Endometrial microvascular endothelial cells (primary cell): ENCODE measurements at regions not wholly inside any gene's neighbourhood (a gene's known extent, or its start where the extent isn't known, plus 50 kb on each side); places are given as distances from the start of the nearest gene placed in this dataset.
"Not testable (repeated sequence)": the region's sequence is repeated elsewhere in the genome, so short reads cannot be mapped to it uniquely, and the experiment has no call there.

ENCODE experiments used
- in situ Hi-C: cut with HindIII; loops from 2 replicates; pipeline ENCODE4 v1.10.0; 2017; ENCODE audit warnings: low sequenced_read_pairs, low pct_unique_long_range_greater_than_20kb; ENCODE audit errors: inconsistent ontology term

- in situ Hi-C loops, result no loop called here
Observed at GRCh38 chr5:92629000-92629399, 952.0 kb downstream of the NR2F1-AS1 start.

GRCh38 chr5:92627186-92627585 lies 953.8 kb downstream of the NR2F1-AS1 start:
- in situ Hi-C loops, result no loop called here

GRCh38 chr5:92616085-92616484 lies 964.9 kb downstream of the NR2F1-AS1 start:
- in situ Hi-C loops, result no loop called here

GRCh38 chr5:92613546-92613945 lies 967.5 kb downstream of the NR2F1-AS1 start:
- in situ Hi-C loops, result no loop called here

- in situ Hi-C loops, result not testable (repeated sequence)
Observed at GRCh38 chr5:92610435-92610834, 970.6 kb downstream of the NR2F1-AS1 start.

GRCh38 chr5:92605591-92605990 lies 975.4 kb downstream of the NR2F1-AS1 start:
- in situ Hi-C loops, result no loop called here

- in situ Hi-C loops, result no loop called here
Observed at GRCh38 chr5:92599217-92599810, 981.7 kb downstream of the NR2F1-AS1 start.

GRCh38 chr5:92594031-92594430 lies 987.0 kb downstream of the NR2F1-AS1 start:
- in situ Hi-C loops, result no loop called here

- in situ Hi-C loops, result no loop called here
Observed at GRCh38 chr5:92588876-92589275, 992.1 kb downstream of the NR2F1-AS1 start.

GRCh38 chr5:92581690-92582089 lies 999.3 kb downstream of the NR2F1-AS1 start:
- in situ Hi-C loops, result no loop called here

GRCh38 chr5:92581249-92581648 lies 999.8 kb downstream of the NR2F1-AS1 start:
- in situ Hi-C loops, result no loop called here

GRCh38 chr5:92580814-92581213 lies 1000.2 kb downstream of the NR2F1-AS1 start:
- in situ Hi-C loops, result no loop called here

- in situ Hi-C loops, result no loop called here
Observed at GRCh38 chr5:92574023-92574422, 1007.0 kb downstream of the NR2F1-AS1 start.

GRCh38 chr5:92568522-92568921 lies 1012.5 kb downstream of the NR2F1-AS1 start:
- in situ Hi-C loops, result no loop called here

GRCh38 chr5:92567831-92568450 lies 1013.1 kb downstream of the NR2F1-AS1 start:
- in situ Hi-C loops, result no loop called here

- in situ Hi-C loops, result no loop called here
Observed at GRCh38 chr5:92566113-92566786, 1014.8 kb downstream of the NR2F1-AS1 start.

GRCh38 chr5:92565673-92566072 lies 1015.3 kb downstream of the NR2F1-AS1 start:
- in situ Hi-C loops, result no loop called here

GRCh38 chr5:92562065-92562464 lies 1019.0 kb downstream of the NR2F1-AS1 start:
- in situ Hi-C loops, result no loop called here

- in situ Hi-C loops, result no loop called here
Observed at GRCh38 chr5:92561411-92561959, 1019.5 kb downstream of the NR2F1-AS1 start.
